ENCODE measurements at regions not wholly inside any gene's neighbourhood (a gene's known extent, or its start where the extent isn't known, plus 50 kb on each side); places are given as distances from the start of the nearest gene placed in this dataset.

DNA sequence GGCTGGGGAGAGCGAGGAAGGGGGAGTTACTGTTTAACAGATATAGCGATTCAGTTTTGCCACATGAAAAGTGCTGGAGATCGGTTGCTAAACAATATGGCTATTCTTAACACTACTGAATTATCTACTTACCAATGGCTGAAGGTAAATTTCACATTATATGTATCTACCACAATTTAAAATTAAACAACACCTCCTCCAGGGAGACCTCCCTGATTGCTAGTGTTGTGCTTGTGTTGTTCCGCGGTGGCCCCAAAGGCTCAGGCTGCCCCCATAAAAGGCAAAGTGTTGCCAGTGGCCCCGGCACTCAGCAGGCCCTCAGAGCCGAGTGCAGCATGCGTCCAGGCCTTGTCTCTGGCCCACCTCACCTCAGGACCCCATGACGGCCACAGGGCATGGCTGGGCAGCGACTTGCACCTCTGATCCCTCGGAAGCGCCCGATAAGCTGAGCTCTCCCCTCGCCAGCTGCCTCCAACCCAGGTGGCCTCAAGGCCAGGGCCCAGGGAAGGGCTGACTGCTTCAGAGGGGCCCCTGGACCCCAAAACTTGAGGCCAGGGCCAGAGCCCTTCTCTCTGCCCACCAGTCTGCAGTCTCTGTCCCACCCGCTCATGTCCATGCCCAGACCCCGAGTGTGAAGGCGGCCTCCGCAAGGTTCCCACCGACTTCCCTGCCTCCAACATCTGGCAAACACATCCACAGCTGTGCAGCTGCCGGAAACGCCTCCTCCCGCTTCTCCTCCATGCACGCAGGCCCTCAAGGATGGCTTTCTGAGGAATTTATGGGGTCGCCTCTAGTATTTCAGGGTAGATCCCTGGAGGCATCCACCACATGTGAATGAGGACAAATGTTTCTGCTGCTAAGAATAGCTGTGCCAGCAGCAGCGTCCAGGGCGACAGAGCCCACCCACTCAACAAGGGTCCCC, 60.0 kb downstream of the NCOR2 start:
- TF ChIP-seq ZFX (IDR thresholded peaks at IDR 0.05; ENCODE audit: borderline replicate concordance): no peak
- TF ChIP-seq, protein P1, sequence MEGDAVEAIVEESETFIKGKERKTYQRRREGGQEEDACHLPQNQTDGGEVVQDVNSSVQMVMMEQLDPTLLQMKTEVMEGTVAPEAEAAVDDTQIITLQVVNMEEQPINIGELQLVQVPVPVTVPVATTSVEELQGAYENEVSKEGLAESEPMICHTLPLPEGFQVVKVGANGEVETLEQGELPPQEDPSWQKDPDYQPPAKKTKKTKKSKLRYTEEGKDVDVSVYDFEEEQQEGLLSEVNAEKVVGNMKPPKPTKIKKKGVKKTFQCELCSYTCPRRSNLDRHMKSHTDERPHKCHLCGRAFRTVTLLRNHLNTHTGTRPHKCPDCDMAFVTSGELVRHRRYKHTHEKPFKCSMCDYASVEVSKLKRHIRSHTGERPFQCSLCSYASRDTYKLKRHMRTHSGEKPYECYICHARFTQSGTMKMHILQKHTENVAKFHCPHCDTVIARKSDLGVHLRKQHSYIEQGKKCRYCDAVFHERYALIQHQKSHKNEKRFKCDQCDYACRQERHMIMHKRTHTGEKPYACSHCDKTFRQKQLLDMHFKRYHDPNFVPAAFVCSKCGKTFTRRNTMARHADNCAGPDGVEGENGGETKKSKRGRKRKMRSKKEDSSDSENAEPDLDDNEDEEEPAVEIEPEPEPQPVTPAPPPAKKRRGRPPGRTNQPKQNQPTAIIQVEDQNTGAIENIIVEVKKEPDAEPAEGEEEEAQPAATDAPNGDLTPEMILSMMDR (IDR thresholded peaks at IDR 0.05): no peak
- no peak overlapping the region for H3K27ac ChIP-seq

DNA sequence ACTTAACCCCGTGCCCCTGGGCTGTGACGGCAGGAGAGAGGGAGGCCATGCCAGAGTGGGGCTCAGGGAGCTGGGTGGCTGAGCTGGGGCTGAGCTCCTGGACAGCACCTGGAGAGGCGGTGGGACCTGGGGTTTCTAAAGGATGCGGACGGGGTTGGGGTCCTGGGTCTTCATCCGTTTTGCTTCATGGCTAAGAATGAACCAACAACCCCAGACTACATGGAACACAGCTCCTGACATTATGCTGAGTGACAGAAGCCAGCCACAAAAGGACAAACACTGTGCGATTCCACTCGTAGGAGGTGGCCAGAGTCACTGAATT, 60.6 kb downstream of the NCOR2 start:
- TF ChIP-seq, protein P1 (IDR thresholded peaks at IDR 0.05): no peak
- TF ChIP-seq ZFX (IDR thresholded peaks at IDR 0.05; ENCODE audit: borderline replicate concordance): no peak
- no peak overlapping the region for H3K27ac ChIP-seq

DNA sequence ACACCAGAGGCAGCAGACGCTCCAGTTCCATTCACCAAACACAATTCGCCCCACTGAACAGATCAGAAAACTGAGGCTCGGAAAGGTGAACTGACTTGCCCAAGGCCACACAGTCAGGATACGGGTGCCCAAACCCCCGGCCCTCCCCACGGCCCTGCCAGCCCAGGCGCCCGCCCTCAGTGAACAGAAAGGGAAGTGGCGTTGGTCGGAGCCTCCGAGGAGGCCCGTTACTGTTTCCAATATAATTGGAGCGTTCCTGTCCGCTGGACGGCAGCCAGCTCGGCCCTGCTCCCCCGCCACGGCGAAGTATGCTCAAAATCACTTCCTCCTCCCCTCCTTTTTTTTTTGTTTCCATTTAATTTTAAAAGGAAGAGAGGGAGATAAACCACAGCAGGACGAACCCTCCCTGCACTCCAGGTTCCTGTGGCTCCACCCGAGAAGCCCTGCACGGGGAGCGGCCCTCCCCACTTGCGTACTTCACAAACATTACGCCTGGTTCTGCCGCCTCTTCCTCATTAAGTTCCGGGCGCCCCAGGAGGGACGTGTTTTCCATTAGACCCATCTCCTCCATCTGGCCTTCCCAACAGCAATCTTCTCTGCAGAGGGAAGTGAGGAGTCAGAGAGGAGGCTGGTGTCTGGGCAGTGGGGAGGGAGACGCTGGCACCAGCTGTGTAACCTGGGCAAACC, 61.1 kb downstream of the NCOR2 start:
- H3K27ac ChIP-seq: no peak overlapping the region
- TF ChIP-seq, protein P1 (IDR thresholded peaks at IDR 0.05): no peak
- TF ChIP-seq ZFX (IDR thresholded peaks at IDR 0.05; ENCODE audit: borderline replicate concordance): no peak

DNA sequence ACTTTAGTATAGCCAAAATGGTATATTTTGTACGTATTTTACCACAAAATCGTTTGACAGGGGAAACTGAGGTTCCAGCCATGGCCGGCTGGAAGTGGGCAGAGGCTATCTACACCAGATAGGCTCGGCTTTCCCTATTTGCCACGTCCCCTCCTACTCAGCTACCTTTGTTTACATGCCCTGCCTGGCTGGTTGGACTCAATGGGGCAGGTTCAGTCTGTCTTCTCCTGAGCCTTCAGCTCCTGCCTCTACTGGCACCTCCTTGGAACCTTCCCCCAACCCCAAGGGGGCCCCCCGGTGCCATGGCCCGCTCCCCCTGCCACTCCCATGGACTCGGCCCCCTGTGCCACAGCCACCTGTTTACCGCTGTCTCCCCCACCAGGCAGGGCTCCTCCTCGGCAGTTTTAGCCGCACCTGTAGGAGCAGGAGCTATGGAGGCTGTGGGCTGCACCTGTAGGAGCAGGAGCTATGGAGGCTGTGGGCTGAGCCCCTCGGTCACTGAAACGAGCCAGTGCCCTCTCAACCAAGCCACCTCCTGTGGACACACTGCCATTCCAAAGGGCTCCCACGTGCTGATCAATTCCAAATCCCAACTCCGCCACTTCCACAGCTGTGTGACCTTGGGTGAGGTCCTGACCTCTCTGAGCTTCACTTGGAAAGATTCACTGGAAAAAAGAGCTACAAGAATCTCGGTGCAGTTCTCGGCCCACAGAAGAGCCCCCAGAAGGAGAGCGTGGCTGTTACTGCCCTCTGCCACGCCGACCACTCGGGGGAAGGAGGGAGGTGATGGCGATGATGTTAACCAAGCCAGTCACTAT, 62.2 kb downstream of the NCOR2 start:
- H3K27ac ChIP-seq: no peak overlapping the region
- TF ChIP-seq, protein P1 (IDR thresholded peaks at IDR 0.05): no peak
- no peak for TF ChIP-seq ZFX (IDR thresholded peaks at IDR 0.05; ENCODE audit: borderline replicate concordance)

DNA sequence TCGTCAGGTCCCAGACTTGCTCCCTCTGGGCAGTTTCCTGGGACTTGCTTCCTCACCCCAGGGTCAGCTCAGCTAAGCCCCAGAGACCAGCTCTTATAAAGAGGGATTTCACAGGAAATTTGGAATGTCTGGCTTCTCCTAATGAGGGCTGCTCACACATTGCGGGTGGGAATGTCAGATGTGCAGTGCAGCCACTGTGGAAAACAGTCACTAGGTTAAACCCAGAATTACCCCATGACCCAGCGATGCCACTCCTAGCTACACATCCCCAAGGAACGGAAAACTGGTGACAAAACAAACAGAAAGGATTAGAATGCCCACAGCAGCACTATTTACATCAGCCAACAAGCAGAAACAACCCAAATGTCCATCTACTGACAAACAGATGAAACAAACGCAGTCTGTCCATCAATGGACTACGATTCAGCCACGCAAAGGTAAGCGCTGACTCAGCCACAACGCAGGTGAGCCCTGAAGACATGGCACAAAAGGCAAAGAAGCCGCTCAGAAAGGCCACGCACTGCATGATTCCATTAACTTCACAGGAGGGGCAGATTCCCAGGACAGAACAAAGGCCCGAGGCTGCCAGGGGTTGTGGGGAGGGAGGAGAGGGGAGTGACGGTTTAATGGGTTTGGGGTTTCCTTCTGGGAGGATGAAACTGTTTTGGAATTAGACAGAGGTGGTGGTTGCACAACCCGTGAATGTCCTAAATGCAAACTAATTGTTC, 63.0 kb downstream of the NCOR2 start:
- TF ChIP-seq ZFX (IDR thresholded peaks at IDR 0.05; ENCODE audit: borderline replicate concordance): no peak
- H3K27ac ChIP-seq: no peak overlapping the region

DNA sequence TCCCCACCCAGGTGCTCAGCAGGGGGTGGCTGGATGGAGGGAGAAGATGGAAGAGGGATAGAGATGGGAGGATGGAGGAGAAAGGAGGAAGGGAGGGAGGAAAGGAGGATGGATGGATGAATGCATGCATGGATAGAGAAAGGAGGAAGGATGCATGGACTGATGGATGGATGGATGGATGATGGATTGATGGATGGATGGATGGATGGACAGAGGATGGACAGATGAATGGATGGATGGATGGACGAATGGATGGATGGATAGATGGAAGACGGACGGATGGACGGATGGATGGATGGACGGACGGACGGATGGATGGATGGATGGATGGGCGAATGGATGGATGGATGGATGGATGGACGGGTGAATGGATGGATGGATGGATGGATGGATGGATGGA, 64.1 kb downstream of the NCOR2 start:
- H3K27ac ChIP-seq: no peak overlapping the region
- TF ChIP-seq, protein P1 (IDR thresholded peaks at IDR 0.05): no peak
- TF ChIP-seq ZFX (IDR thresholded peaks at IDR 0.05; ENCODE audit: borderline replicate concordance): no peak

DNA sequence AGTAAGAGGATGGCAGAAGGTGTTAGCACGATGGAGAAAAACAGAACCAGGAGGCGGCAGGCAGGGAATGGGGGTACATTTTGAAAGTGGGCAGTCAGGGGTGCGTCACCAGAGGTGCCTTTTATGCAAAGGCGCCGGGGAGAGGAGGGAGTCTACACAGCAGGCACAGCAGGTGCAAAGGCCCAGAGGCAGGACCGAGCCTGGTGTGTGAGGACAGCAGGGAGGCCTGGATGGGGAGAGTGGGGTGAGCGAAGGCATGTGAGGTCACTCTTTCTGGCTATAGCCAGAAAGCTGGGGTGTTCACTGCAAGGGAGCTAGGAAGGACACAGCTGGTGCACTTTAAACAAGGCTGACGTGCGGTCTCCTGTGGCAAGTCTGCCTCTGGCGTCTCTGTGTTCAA, 65.0 kb downstream of the NCOR2 start:
- TF ChIP-seq ZFX (IDR thresholded peaks at IDR 0.05; ENCODE audit: borderline replicate concordance): no peak
- TF ChIP-seq, protein P1 (IDR thresholded peaks at IDR 0.05): no peak
- H3K27ac ChIP-seq: no peak overlapping the region
